Cardiac muscle cell (in vitro differentiated cells and primary cell): ENCODE measurements at regions not wholly inside any gene's neighbourhood (a gene's known extent, or its start where the extent isn't known, plus 50 kb on each side); places are given as distances from the start of the nearest gene placed in this dataset.
A peak's percentile ranks its signal among the peaks of the same experiment; 100 is the strongest.

Experiments used
- DNase-seq, 2 donors: peaks; one replicate each; pipeline versions ENCODE4 v3.0.0 to v3.0.0-alpha.2; 2010 to 2017; ENCODE audit warnings: low read depth in 1 of 2, low spot score in 1 of 2
- H3K27ac ChIP-seq: fragments of 200-600 bp; sonication (generic); 2 replicates; pipeline ENCODE4 v1.5.1; 2016
- H3K27me3 ChIP-seq: fragments of 200-600 bp; sonication (generic); 2 replicates; pipeline ENCODE4 v1.6.0; 2016; ENCODE audit warnings: control low read depth
- H3K36me3 ChIP-seq: fragments of 200-600 bp; sonication (generic); 2 replicates; pipeline ENCODE4 v1.5.1; 2016; ENCODE audit warnings: control low read depth
- H3K4me1 ChIP-seq: fragments of 200-600 bp; sonication (generic); 2 replicates; pipeline ENCODE4 v1.8.1; 2017; ENCODE audit warnings: low read depth, mild to moderate bottlenecking, mixed run types
- H3K4me3 ChIP-seq: fragments of 200-600 bp; sonication (generic); 2 replicates; pipeline ENCODE4 v1.5.1; 2016; ENCODE audit warnings: mild to moderate bottlenecking
- H3K9me3 ChIP-seq: fragments of 200-600 bp; sonication (generic); 2 replicates; pipeline ENCODE4 v1.5.1; 2017; ENCODE audit warnings: low read depth, mild to moderate bottlenecking, control low read depth
- TF ChIP-seq, protein P1 (sequence below): IDR thresholded peaks from 2 replicates; pipeline ENCODE4 v1.5.1; 2012; ENCODE audit warnings: low read depth, mild to moderate bottlenecking, low read length

DNA sequence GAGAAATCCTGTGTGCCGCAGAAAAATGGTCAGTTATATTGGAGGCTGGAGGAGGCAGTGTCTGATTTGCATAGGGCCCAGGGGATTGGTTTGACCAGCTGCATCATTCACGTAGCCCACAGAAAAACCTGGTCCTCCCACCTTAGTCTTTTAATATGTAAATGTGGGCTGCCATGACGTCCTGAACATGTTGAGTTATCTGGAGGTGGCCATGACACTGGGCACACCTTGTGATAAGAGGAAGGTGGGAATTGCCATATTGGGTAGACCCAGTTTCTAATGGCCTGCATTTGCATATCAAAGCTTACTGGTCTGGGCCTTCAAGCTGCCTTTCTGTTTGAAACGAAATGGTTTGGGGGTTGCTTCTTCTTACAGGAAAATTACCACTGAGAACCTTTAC is 162.2 kb downstream of the AHR start:
- Histone ChIP-seq H3K4me3 (no peak overlapping the region), H3K36me3 (no peaks in the 10 kb centered on the region), H3K27ac (no peak overlapping the region), H3K27me3 (no peaks in the 10 kb centered on the region), H3K4me1 (no peaks in the 10 kb centered on the region), H3K9me3 (no peaks in the 10 kb centered on the region)
- TF ChIP-seq, protein P1, sequence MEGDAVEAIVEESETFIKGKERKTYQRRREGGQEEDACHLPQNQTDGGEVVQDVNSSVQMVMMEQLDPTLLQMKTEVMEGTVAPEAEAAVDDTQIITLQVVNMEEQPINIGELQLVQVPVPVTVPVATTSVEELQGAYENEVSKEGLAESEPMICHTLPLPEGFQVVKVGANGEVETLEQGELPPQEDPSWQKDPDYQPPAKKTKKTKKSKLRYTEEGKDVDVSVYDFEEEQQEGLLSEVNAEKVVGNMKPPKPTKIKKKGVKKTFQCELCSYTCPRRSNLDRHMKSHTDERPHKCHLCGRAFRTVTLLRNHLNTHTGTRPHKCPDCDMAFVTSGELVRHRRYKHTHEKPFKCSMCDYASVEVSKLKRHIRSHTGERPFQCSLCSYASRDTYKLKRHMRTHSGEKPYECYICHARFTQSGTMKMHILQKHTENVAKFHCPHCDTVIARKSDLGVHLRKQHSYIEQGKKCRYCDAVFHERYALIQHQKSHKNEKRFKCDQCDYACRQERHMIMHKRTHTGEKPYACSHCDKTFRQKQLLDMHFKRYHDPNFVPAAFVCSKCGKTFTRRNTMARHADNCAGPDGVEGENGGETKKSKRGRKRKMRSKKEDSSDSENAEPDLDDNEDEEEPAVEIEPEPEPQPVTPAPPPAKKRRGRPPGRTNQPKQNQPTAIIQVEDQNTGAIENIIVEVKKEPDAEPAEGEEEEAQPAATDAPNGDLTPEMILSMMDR, result no peak
- DNase-seq, result no peak

DNA sequence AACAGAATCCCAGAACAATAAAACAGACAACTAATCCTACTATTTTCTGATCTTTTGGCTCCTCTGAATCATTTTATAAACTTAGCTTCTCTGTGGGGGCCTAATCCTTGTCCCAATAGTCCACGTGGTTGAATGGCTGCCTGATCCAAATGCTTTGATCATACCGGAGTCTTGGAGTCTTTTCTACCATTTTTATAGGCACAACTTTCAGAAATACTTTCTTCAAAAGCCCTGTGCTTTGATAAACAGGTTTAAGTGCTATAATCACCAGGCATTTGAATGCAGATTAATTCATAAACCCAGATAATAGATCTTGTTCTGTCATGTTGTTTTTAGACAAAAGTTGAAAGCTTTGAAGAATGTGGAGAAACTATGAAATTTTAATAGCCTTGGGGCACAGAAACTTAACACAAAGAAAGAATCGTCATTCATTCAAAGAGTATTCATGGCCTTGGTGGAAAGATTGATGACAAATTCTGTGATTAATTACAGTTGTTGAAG is 163.7 kb downstream of the AHR start:
- TF ChIP-seq, protein P1, result no peak
- Histone ChIP-seq H3K27ac (no peak overlapping the region), H3K9me3 (no peaks in the 10 kb centered on the region), H3K36me3 (no peaks in the 10 kb centered on the region), H3K27me3 (no peaks in the 10 kb centered on the region), H3K4me1 (no peaks in the 10 kb centered on the region), H3K4me3 (no peak overlapping the region)
- DNase-seq, result no peak

DNA sequence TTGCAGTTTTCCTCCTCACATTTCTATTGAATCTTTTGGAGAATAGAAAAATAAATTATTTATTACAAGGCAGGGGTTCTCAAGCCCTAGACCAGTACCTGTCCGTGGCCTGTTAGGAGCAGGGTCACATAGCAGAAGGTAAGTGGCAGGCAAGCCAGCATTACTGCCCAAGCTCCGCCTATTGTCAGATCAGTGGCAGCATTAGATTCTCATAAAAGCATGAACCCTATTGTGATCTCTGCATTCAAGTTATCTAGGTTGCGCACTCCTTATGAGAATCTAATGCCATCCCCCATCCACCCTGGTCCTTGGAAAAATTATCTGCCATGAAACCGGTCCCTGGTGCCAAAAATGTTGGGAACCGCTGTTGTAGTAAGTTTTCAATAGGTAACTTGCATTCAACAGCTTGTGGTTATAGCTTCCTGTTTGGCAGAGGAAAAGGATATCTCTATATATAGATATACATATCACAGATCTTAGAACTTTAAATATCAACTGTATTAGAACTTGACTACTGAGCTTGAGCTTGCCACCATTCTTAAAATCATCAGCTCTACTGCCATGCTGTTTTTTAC is 165.1 kb downstream of the AHR start:
- Histone ChIP-seq H3K4me1 (no peaks in the 10 kb centered on the region), H3K27me3 (no peaks in the 10 kb centered on the region), H3K27ac (no peak overlapping the region)

DNA sequence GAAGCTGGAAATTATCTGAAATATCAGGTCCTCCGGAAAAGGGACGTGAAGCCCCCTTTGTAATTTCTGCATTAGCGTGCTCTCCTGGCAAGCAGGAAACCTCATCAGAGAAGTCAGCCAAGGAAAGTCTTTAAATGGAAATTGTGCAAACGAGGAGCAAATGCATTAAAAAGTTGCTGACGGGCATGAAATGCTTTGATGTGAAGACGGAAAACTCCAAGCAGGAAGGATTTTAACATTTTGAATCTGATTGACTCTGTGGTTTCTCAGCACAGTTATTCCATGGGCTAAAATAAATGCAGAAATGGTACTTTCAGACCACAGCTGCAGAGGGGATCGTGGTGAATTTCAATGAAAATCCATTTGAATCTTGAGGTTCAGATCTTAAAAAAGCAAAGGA is 167.8 kb downstream of the AHR start:
- Histone ChIP-seq H3K4me1 (no peaks in the 10 kb centered on the region), H3K27ac (no peak overlapping the region), H3K9me3 (no peaks in the 10 kb centered on the region), H3K27me3 (no peaks in the 10 kb centered on the region), H3K4me3 (no peak overlapping the region), H3K36me3 (no peaks in the 10 kb centered on the region)
- peak in 1 of 2 donors; percentile 39 for DNase-seq
- TF ChIP-seq, protein P1, result no peak

More for the DNA sequence above, 165.1 kb downstream of the AHR start:
- Histone ChIP-seq H3K36me3 (no peaks in the 10 kb centered on the region), H3K9me3 (no peaks in the 10 kb centered on the region), H3K4me3 (no peak overlapping the region)
- DNase-seq, result no peak
- TF ChIP-seq, protein P1, result no peak

DNA sequence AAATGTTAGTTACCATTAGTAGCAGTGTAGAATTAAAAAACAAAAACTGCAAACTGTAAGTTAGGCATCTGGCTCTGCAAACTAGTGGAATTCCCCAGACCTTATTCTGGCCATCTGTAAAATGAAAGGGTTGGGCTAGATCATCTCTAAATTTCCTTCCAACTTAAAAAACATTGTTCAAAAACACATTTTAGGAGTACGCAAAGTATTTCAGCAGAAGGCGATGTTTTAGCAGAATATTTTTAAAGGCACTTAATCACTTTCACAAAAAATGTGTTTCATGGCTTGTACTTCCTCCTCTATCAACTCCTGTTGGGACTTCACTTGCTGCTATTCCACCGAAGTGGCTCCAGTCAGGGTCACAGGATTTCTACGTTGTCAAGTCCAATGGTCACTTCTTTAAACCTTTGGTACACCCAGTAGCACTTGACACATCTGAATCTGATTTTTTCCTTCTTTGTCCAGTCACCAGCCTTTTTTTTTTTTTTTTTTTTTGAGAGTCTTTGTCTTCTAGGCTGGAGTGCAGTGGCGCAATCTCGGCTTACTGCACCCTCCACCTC is 169.0 kb downstream of the AHR start:
- no peaks in the 10 kb centered on the region for H3K36me3 ChIP-seq
- H3K27ac ChIP-seq, result no peak overlapping the region
- H3K9me3 ChIP-seq, result no peaks in the 10 kb centered on the region
- H3K27me3 ChIP-seq, result no peaks in the 10 kb centered on the region
- H3K4me1 ChIP-seq, result no peaks in the 10 kb centered on the region
- TF ChIP-seq, protein P1, result no peak
- H3K4me3 ChIP-seq, result no peak overlapping the region
- no peak for DNase-seq
